ENCODE measurements at regions not wholly inside any gene's neighbourhood (a gene's known extent, or its start where the extent isn't known, plus 50 kb on each side); places are given as distances from the start of the nearest gene placed in this dataset.

- no peak for TF ChIP-seq CTCF (IDR thresholded peaks at IDR 0.05; ENCODE audit: low read depth, low read length, missing control alignments)
- no peak overlapping the region for H3K4me3 ChIP-seq (ENCODE audit: low read depth, low read length)
- in situ Hi-C loops (cut with HindIII; ENCODE audit: low sequenced_read_pairs), result no loop called here
- DNase-seq (ENCODE audit: low read depth), result no peak
Measured at GRCh38 chr1:91153341-91153740, 131.5 kb upstream of the ZNF644 start.

GRCh38 chr1:91152331-91152730, 130.5 kb upstream of the ZNF644 start:
- H3K4me3 ChIP-seq (ENCODE audit: low read depth, low read length), result no peak overlapping the region
- DNase-seq (ENCODE audit: low read depth), result no peak
- in situ Hi-C loops (cut with HindIII; ENCODE audit: low sequenced_read_pairs), result no loop called here
- TF ChIP-seq CTCF (IDR thresholded peaks at IDR 0.05; ENCODE audit: low read depth, low read length, missing control alignments), result no peak

GRCh38 chr1:91151702-91152101, 129.9 kb upstream of the ZNF644 start:
- no peak for TF ChIP-seq CTCF (IDR thresholded peaks at IDR 0.05; ENCODE audit: low read depth, low read length, missing control alignments)
- DNase-seq (ENCODE audit: low read depth), result no peak
- in situ Hi-C loops (cut with HindIII; ENCODE audit: low sequenced_read_pairs), result no loop called here
- H3K4me3 ChIP-seq (ENCODE audit: low read depth, low read length), result no peak overlapping the region

GRCh38 chr1:91148641-91149069, 126.8 kb upstream of the ZNF644 start:
- in situ Hi-C loops (cut with HindIII; ENCODE audit: low sequenced_read_pairs), result no loop called here

GRCh38 chr1:91141858-91142257, 120.0 kb upstream of the ZNF644 start:
- DNase-seq (ENCODE audit: low read depth), result no peak
- TF ChIP-seq CTCF (IDR thresholded peaks at IDR 0.05; ENCODE audit: low read depth, low read length, missing control alignments), result no peak
- in situ Hi-C loops (cut with HindIII; ENCODE audit: low sequenced_read_pairs), result no loop called here
- no peak overlapping the region for H3K4me3 ChIP-seq (ENCODE audit: low read depth, low read length)

More at GRCh38 chr1:91148641-91149069, 126.8 kb upstream of the ZNF644 start:
- DNase-seq (ENCODE audit: low read depth), result no peak
- TF ChIP-seq CTCF (IDR thresholded peaks at IDR 0.05; ENCODE audit: low read depth, low read length, missing control alignments), result no peak
- no peak overlapping the region for H3K4me3 ChIP-seq (ENCODE audit: low read depth, low read length)

GRCh38 chr1:91138959-91139358, 117.1 kb upstream of the ZNF644 start:
- in situ Hi-C loops (cut with HindIII; ENCODE audit: low sequenced_read_pairs), result no loop called here
- no peak for DNase-seq (ENCODE audit: low read depth)
- TF ChIP-seq CTCF (IDR thresholded peaks at IDR 0.05; ENCODE audit: low read depth, low read length, missing control alignments), result no peak
- H3K4me3 ChIP-seq (ENCODE audit: low read depth, low read length), result no peak overlapping the region
